ENCODE measurements at regions not wholly inside any gene's neighbourhood (a gene's known extent, or its start where the extent isn't known, plus 50 kb on each side); places are given as distances from the start of the nearest gene placed in this dataset.

- no peak overlapping the region for H3K4me3 Mint-ChIP-seq
- H3K9me3 Mint-ChIP-seq: no peaks in the 10 kb centered on the region
- H3K27me3 Mint-ChIP-seq: peaks cover 21% of the 10 kb centered on the region
- H3K36me3 Mint-ChIP-seq (ENCODE audit: low read depth): no peaks in the 10 kb centered on the region
- peaks cover 6% of the 10 kb centered on the region for H3K4me1 Mint-ChIP-seq (ENCODE audit: low read depth)
- no peak overlapping the region for H3K27ac Mint-ChIP-seq
Observed at GRCh38 chr4:3865986-3866812, 100.0 kb downstream of the ADRA2C start.

- Mint-ChIP-seq H3K9me3 (no peaks in the 10 kb centered on the region), H3K4me1 (ENCODE audit: low read depth) (peaks cover 7% of the 10 kb centered on the region), H3K27ac (no peak overlapping the region), H3K36me3 (ENCODE audit: low read depth) (no peaks in the 10 kb centered on the region), H3K27me3 (peaks cover 22% of the 10 kb centered on the region), H3K4me3 (no peak overlapping the region)
Observed at GRCh38 chr4:3866813-3867129, 100.6 kb downstream of the ADRA2C start.

GRCh38 chr4:3867403-3868100, 101.4 kb downstream of the ADRA2C start:
- no peak overlapping the region for H3K27ac Mint-ChIP-seq
- H3K36me3 Mint-ChIP-seq (ENCODE audit: low read depth): no peaks in the 10 kb centered on the region
- H3K9me3 Mint-ChIP-seq: no peaks in the 10 kb centered on the region
- peaks cover 7% of the 10 kb centered on the region for H3K4me1 Mint-ChIP-seq (ENCODE audit: low read depth)
- no peak overlapping the region for H3K4me3 Mint-ChIP-seq
- peaks cover 25% of the 10 kb centered on the region for H3K27me3 Mint-ChIP-seq

GRCh38 chr4:3868211-3869173, 102.3 kb downstream of the ADRA2C start:
- no peak overlapping the region for H3K27ac Mint-ChIP-seq
- no peaks in the 10 kb centered on the region for H3K9me3 Mint-ChIP-seq
- no peaks in the 10 kb centered on the region for H3K36me3 Mint-ChIP-seq (ENCODE audit: low read depth)
- H3K4me3 Mint-ChIP-seq: no peak overlapping the region
- H3K27me3 Mint-ChIP-seq: peaks cover 34% of the 10 kb centered on the region
- H3K4me1 Mint-ChIP-seq (ENCODE audit: low read depth): peaks cover 7% of the 10 kb centered on the region

- Mint-ChIP-seq H3K27me3 (peaks cover 32% of the 10 kb centered on the region), H3K9me3 (no peaks in the 10 kb centered on the region), H3K4me1 (ENCODE audit: low read depth) (peaks cover 7% of the 10 kb centered on the region), H3K27ac (no peak overlapping the region), H3K36me3 (ENCODE audit: low read depth) (no peaks in the 10 kb centered on the region), H3K4me3 (no peak overlapping the region)
Observed at GRCh38 chr4:3869174-3869572, 103.0 kb downstream of the ADRA2C start.

GRCh38 chr4:3869661-3870566, 103.7 kb downstream of the ADRA2C start:
- Mint-ChIP-seq H3K9me3 (no peaks in the 10 kb centered on the region), H3K4me3 (no peak overlapping the region), H3K36me3 (ENCODE audit: low read depth) (no peaks in the 10 kb centered on the region), H3K4me1 (ENCODE audit: low read depth) (peaks cover 7% of the 10 kb centered on the region), H3K27me3 (peaks cover 38% of the 10 kb centered on the region), H3K27ac (no peak overlapping the region)

- Mint-ChIP-seq H3K9me3 (no peaks in the 10 kb centered on the region), H3K4me1 (ENCODE audit: low read depth) (peaks cover 7% of the 10 kb centered on the region), H3K27ac (no peak overlapping the region), H3K27me3 (peaks cover 42% of the 10 kb centered on the region), H3K36me3 (ENCODE audit: low read depth) (no peaks in the 10 kb centered on the region), H3K4me3 (no peak overlapping the region)
Observed at GRCh38 chr4:3870567-3870962, 104.4 kb downstream of the ADRA2C start.

- no peaks in the 10 kb centered on the region for H3K9me3 Mint-ChIP-seq
- H3K4me3 Mint-ChIP-seq: no peak overlapping the region
- H3K27ac Mint-ChIP-seq: no peak overlapping the region
- peaks cover 7% of the 10 kb centered on the region for H3K4me1 Mint-ChIP-seq (ENCODE audit: low read depth)
- peaks cover 42% of the 10 kb centered on the region for H3K27me3 Mint-ChIP-seq
- no peaks in the 10 kb centered on the region for H3K36me3 Mint-ChIP-seq (ENCODE audit: low read depth)
Observed at GRCh38 chr4:3871181-3871852, 105.1 kb downstream of the ADRA2C start.

GRCh38 chr4:3871881-3872833, 106.0 kb downstream of the ADRA2C start:
- Mint-ChIP-seq H3K27ac (no peak overlapping the region), H3K4me3 (no peak overlapping the region), H3K4me1 (ENCODE audit: low read depth) (peaks cover 7% of the 10 kb centered on the region), H3K27me3 (peaks cover 47% of the 10 kb centered on the region), H3K9me3 (no peaks in the 10 kb centered on the region), H3K36me3 (ENCODE audit: low read depth) (no peaks in the 10 kb centered on the region)

GRCh38 chr4:3872834-3873313, 106.7 kb downstream of the ADRA2C start:
- H3K9me3 Mint-ChIP-seq: peaks cover 4% of the 10 kb centered on the region
- H3K36me3 Mint-ChIP-seq (ENCODE audit: low read depth): peaks cover 4% of the 10 kb centered on the region
- H3K27ac Mint-ChIP-seq: no peak overlapping the region
- H3K27me3 Mint-ChIP-seq: peaks cover 49% of the 10 kb centered on the region
- H3K4me1 Mint-ChIP-seq (ENCODE audit: low read depth): peaks cover 7% of the 10 kb centered on the region
- H3K4me3 Mint-ChIP-seq: no peak overlapping the region

- H3K9me3 Mint-ChIP-seq: peaks cover 4% of the 10 kb centered on the region
- no peak overlapping the region for H3K4me3 Mint-ChIP-seq
- H3K36me3 Mint-ChIP-seq (ENCODE audit: low read depth): peaks cover 4% of the 10 kb centered on the region
- peaks cover 53% of the 10 kb centered on the region for H3K27me3 Mint-ChIP-seq
- H3K4me1 Mint-ChIP-seq (ENCODE audit: low read depth): peaks cover 7% of the 10 kb centered on the region
- no peak overlapping the region for H3K27ac Mint-ChIP-seq
Observed at GRCh38 chr4:3873408-3874027, 107.3 kb downstream of the ADRA2C start.

GRCh38 chr4:3874028-3874415, 107.8 kb downstream of the ADRA2C start:
- no peak overlapping the region for H3K27ac Mint-ChIP-seq
- no peak overlapping the region for H3K4me3 Mint-ChIP-seq
- H3K9me3 Mint-ChIP-seq: peaks cover 4% of the 10 kb centered on the region
- peaks cover 8% of the 10 kb centered on the region for H3K4me1 Mint-ChIP-seq (ENCODE audit: low read depth)
- peaks cover 57% of the 10 kb centered on the region for H3K27me3 Mint-ChIP-seq
- peaks cover 4% of the 10 kb centered on the region for H3K36me3 Mint-ChIP-seq (ENCODE audit: low read depth)

All from stimulated activated naive CD8-positive, alpha-beta T cell treated with anti-CD3 and anti-CD28 coated beads, Interleukin-15, Interleukin-2, amounts not matched to agents 100 ng/mL and 50 ng/mL, for 24 hours (primary cell).